A673 (cell line): ENCODE measurements at regions not wholly inside any gene's neighbourhood (a gene's known extent, or its start where the extent isn't known, plus 50 kb on each side); places are given as distances from the start of the nearest gene placed in this dataset.

ENCODE experiments used
- BruUV-seq: library from RNA; stranded (reverse); fragments of 400-500 nt; replicated peaks from 2 replicates; lab custom pipeline; 2021; lab: Mats Ljungman, UMichigan
- CTCF ChIA-PET: fragments of 300-600 bp; sonication (Branson Sonifier 250); formaldehyde crosslinking; loops from one replicate; lab custom pipeline; 2022; ENCODE audit warnings: antibody characterized with exemption; lab: Charles Lee
- POLR2A ChIA-PET: fragments of 300-600 bp; sonication (Branson Sonifier 250); formaldehyde crosslinking; loops from one replicate; lab custom pipeline; 2022; ENCODE audit warnings: antibody characterized with exemption; ENCODE audit not compliant: low non-redundant PET; lab: Charles Lee
- DNase-seq: peaks from one replicate; pipeline ENCODE4 v3.0.0-alpha.2; 2015; ENCODE audit warnings: low spot score
- H3K27ac ChIP-seq: fragments of 200-600 bp; sonication (generic); 2 replicates; pipeline ENCODE4 v1.5.1; 2016; ENCODE audit warnings: mixed run types, low read depth, mild to moderate bottlenecking, mixed read lengths, antibody characterized with exemption, low read length; ENCODE audit not compliant: poor library complexity, severe bottlenecking
- H3K27me3 ChIP-seq: fragments of 200-600 bp; sonication (generic); replicated peaks from 2 replicates; pipeline ENCODE4 v1.6.1; 2017; ENCODE audit warnings: mixed run types, low read depth, mild to moderate bottlenecking, mixed read lengths, antibody characterized with exemption, low read length; ENCODE audit not compliant: insufficient read depth, poor library complexity
- H3K36me3 ChIP-seq: fragments of 200-600 bp; sonication (generic); 2 replicates; pipeline ENCODE4 v1.6.1; 2016; ENCODE audit warnings: mixed run types, mild to moderate bottlenecking, mixed read lengths, antibody characterized with exemption, low read length; ENCODE audit not compliant: insufficient read depth, poor library complexity, severe bottlenecking
- H3K4me1 ChIP-seq: fragments of 200-600 bp; sonication (generic); 2 replicates; pipeline ENCODE4 v1.6.1; 2017; ENCODE audit warnings: mixed run types, mild to moderate bottlenecking, mixed read lengths, antibody characterized with exemption, low read length; ENCODE audit not compliant: insufficient read depth, poor library complexity, severe bottlenecking
- H3K4me3 ChIP-seq: fragments of 200-600 bp; sonication (generic); 2 replicates; pipeline ENCODE4 v1.5.1; 2016; ENCODE audit warnings: low read depth, mixed run types, mild to moderate bottlenecking, mixed read lengths, low read length; ENCODE audit not compliant: poor library complexity, severe bottlenecking
- H3K9me3 ChIP-seq: fragments of 200-600 bp; sonication (generic); 2 replicates; pipeline ENCODE4 v1.6.1; 2016; ENCODE audit warnings: mixed run types, low read depth, mild to moderate bottlenecking, mixed read lengths, antibody characterized with exemption, low read length; ENCODE audit not compliant: poor library complexity, severe bottlenecking
- EZH2 ChIP-seq: fragments of 200-600 bp; sonication (generic); IDR thresholded peaks from 2 replicates; pipeline ENCODE4 v1.6.1; 2017; ENCODE audit warnings: borderline replicate concordance, low read depth, mild to moderate bottlenecking, mixed read lengths, antibody characterized with exemption, low read length; ENCODE audit not compliant: poor library complexity, severe bottlenecking
- intact Hi-C: fragments of 100-400 bp; cut with micrococcal nuclease; formaldehyde crosslinking; loops from one replicate; pipeline ENCODE4 v1.10.0; 2022; ENCODE audit not compliant: unreplicated experiment
- TF ChIP-seq, protein P1 (sequence below): fragments of 300-800, 200-600 bp; sonication (generic); conservative IDR thresholded peaks from 2 replicates; pipeline ENCODE4 v1.5.1; 2017; ENCODE audit warnings: low read depth, mild to moderate bottlenecking, antibody characterized with exemption, low read length, moderate library complexity, mixed read lengths

DNA sequence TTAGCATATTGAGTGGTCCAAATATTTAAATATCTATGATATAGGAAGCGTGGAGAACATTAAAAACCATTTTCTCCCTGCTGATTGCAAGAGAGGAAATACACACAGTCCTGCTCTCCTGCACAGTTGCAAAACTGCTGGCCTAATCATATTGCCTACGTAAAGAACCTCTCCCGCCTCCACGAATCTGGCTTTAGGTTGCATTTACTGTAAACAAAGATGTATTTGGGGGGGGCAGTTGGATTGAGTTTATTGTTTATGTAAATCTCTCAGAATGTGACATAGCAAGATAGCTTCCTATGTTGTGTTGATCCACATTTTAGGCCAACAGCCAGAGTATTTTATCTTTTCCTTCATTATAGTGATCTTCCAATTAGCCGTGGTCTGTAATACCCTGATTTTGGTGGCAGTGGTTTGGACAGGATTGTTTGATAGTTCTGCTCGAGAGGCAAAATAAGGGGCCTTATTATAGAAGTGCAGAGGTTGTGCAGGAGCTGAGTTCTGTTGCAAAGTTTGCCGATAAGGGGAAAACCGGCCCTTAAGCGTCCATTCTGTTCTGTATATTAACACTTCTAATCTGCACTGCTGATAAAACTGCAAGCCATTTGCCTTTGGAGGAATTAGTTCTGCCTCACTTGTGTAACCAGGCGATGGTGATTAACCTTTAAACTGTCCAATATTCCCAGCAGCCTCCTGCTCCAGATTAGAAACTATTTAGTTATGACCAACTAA is 101.6 kb upstream of the SIX3 start:
- Histone ChIP-seq H3K27ac (no peak overlapping the region), H3K9me3 (no peaks in the 10 kb centered on the region), H3K4me3 (no peak overlapping the region), H3K36me3 (no peaks in the 10 kb centered on the region), H3K27me3 (peaks cover 4% of the 10 kb centered on the region), H3K4me1 (no peaks in the 10 kb centered on the region)
- BruUV-seq: no TSS peak
- ChIA-PET POLR2A (no interaction called here), CTCF (no interaction called here)
- no peak for TF ChIP-seq EZH2
- TF ChIP-seq, protein P1, sequence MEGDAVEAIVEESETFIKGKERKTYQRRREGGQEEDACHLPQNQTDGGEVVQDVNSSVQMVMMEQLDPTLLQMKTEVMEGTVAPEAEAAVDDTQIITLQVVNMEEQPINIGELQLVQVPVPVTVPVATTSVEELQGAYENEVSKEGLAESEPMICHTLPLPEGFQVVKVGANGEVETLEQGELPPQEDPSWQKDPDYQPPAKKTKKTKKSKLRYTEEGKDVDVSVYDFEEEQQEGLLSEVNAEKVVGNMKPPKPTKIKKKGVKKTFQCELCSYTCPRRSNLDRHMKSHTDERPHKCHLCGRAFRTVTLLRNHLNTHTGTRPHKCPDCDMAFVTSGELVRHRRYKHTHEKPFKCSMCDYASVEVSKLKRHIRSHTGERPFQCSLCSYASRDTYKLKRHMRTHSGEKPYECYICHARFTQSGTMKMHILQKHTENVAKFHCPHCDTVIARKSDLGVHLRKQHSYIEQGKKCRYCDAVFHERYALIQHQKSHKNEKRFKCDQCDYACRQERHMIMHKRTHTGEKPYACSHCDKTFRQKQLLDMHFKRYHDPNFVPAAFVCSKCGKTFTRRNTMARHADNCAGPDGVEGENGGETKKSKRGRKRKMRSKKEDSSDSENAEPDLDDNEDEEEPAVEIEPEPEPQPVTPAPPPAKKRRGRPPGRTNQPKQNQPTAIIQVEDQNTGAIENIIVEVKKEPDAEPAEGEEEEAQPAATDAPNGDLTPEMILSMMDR: no peak
- intact Hi-C loops: no loop called here
- DNase-seq: no peak

DNA sequence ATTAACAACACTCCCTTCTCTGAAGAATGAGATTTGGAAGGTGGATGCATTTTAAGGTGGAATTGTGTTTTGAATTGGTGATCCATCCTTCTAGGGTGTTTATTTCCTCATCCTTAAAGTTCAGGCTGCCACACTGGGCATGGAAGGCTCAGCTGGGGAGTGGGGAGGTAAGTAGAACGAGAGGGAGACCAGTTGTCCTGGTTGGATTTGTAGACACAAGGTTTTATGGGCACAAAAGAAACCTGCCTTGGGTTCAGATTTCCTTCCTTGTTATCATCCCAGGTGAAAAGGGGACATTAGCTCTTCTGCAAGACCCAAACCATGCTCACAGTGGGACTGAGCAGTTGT is 101.0 kb upstream of the SIX3 start:
- BruUV-seq: no TSS peak
- DNase-seq: no peak
- ChIA-PET POLR2A (no interaction called here), CTCF (no interaction called here)
- no peak overlapping the region for H3K27ac ChIP-seq
- no peak for TF ChIP-seq EZH2
- TF ChIP-seq, protein P1: no peak
- H3K9me3 ChIP-seq: no peaks in the 10 kb centered on the region
- H3K4me3 ChIP-seq: no peak overlapping the region
- H3K36me3 ChIP-seq: no peaks in the 10 kb centered on the region
- peaks cover 4% of the 10 kb centered on the region for H3K27me3 ChIP-seq
- intact Hi-C loops: no loop called here
- H3K4me1 ChIP-seq: no peaks in the 10 kb centered on the region

DNA sequence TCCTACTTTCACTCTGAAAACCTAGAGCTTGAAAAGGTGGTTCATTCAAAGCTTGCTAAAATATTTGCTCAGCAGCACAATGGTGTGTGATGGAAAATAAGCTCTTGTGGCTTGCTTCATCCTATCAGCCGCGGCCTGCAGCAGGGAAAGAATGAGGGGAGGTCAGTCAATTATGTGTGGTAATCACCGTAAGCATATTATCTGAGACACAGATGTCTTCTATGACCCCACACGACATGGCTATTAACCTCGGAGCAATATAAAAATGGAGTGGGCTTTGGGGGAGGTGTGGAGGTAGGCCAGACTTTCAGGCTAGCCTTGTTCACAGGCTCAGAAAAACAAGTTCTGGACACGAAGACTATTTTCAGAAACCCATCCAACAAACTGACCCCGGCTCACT is 98.4 kb upstream of the SIX3 start:
- Histone ChIP-seq H3K27ac (no peak overlapping the region), H3K27me3 (peaks cover 15% of the 10 kb centered on the region), H3K9me3 (no peaks in the 10 kb centered on the region), H3K4me3 (no peak overlapping the region), H3K36me3 (no peaks in the 10 kb centered on the region), H3K4me1 (no peaks in the 10 kb centered on the region)
- ChIA-PET POLR2A (no interaction called here), CTCF (no interaction called here)
- no peak for TF ChIP-seq EZH2
- TF ChIP-seq, protein P1: no peak
- no TSS peak for BruUV-seq
- intact Hi-C loops: no loop called here
- DNase-seq: no peak
